Astrocyte (in vitro differentiated cells and primary cell): ENCODE measurements at regions not wholly inside any gene's neighbourhood (a gene's known extent, or its start where the extent isn't known, plus 50 kb on each side); places are given as distances from the start of the nearest gene placed in this dataset.

ENCODE experiments used
- DNase-seq: peaks from one replicate; pipeline ENCODE4 v3.0.0-alpha.2; 2010; ENCODE audit warnings: low read depth
- FAIRE-seq: peaks from 2 replicates; lab custom pipeline; 2011; peaks lifted over from hg19 to GRCh38; lab: Jason Lieb, UNC
- H2AFZ ChIP-seq: 2 replicates; pipeline ENCODE4 v1.6.0; 2012; ENCODE audit warnings: low read depth, low read length, inconsistent platforms
- H3K27ac ChIP-seq: 2 replicates; pipeline ENCODE4 v1.5.1; 2011; ENCODE audit warnings: low read depth, low read length, inconsistent platforms
- H3K27me3 ChIP-seq: 2 replicates; pipeline ENCODE4 v1.6.0; 2011; ENCODE audit warnings: low read length, inconsistent platforms; ENCODE audit not compliant: insufficient read depth
- H3K36me3 ChIP-seq: 2 replicates; pipeline ENCODE4 v1.5.1; 2011; ENCODE audit warnings: low read length, inconsistent platforms; ENCODE audit not compliant: insufficient read depth
- H3K4me1 ChIP-seq: 2 replicates; pipeline ENCODE4 v1.5.1; 2011; ENCODE audit warnings: low read length, inconsistent platforms; ENCODE audit not compliant: insufficient read depth
- H3K4me2 ChIP-seq: 2 replicates; pipeline ENCODE4 v1.6.0; 2012; ENCODE audit warnings: low read length, inconsistent platforms
- H3K4me3 ChIP-seq: 2 replicates; pipeline ENCODE4 v1.5.1; 2011; ENCODE audit warnings: low read depth, mild to moderate bottlenecking, low read length, inconsistent platforms; ENCODE audit not compliant: insufficient read depth
- H3K79me2 ChIP-seq: 2 replicates; pipeline ENCODE4 v1.6.0; 2012; ENCODE audit warnings: mild to moderate bottlenecking, low read length, inconsistent platforms; ENCODE audit not compliant: insufficient read depth
- H3K9ac ChIP-seq: 2 replicates; pipeline ENCODE4 v1.6.0; 2012; ENCODE audit warnings: mild to moderate bottlenecking, low read length, inconsistent platforms
- H3K9me3 ChIP-seq: 2 replicates; pipeline ENCODE4 v1.5.1; 2012; ENCODE audit warnings: low read depth, mild to moderate bottlenecking, low read length, inconsistent platforms; ENCODE audit not compliant: insufficient read depth
- H4K20me1 ChIP-seq: 2 replicates; pipeline ENCODE4 v1.6.0; 2012; ENCODE audit warnings: low read length, inconsistent platforms; ENCODE audit not compliant: insufficient read depth
- H3K27ac Mint-ChIP-seq: one replicate; pipeline ENCODE4 v1.8.0; 2021; ENCODE audit warnings: mild to moderate bottlenecking, mixed read lengths; ENCODE audit not compliant: unreplicated experiment
- H3K27me3 Mint-ChIP-seq: one replicate; pipeline ENCODE4 v1.8.0; 2021; ENCODE audit warnings: low read depth, mixed read lengths; ENCODE audit not compliant: unreplicated experiment
- H3K36me3 Mint-ChIP-seq: one replicate; pipeline ENCODE4 v1.8.0; 2021; ENCODE audit warnings: low read depth, mixed read lengths; ENCODE audit not compliant: unreplicated experiment
- H3K4me1 Mint-ChIP-seq: one replicate; pipeline ENCODE4 v1.8.0; 2021; ENCODE audit warnings: low read depth, mixed read lengths; ENCODE audit not compliant: unreplicated experiment
- H3K4me3 Mint-ChIP-seq: one replicate; pipeline ENCODE4 v1.8.0; 2021; ENCODE audit warnings: mild to moderate bottlenecking, moderate library complexity, mixed read lengths; ENCODE audit not compliant: unreplicated experiment
- H3K9me3 Mint-ChIP-seq: one replicate; pipeline ENCODE4 v1.8.0; 2021; ENCODE audit warnings: mild to moderate bottlenecking, mixed read lengths; ENCODE audit not compliant: unreplicated experiment
- EZH2 ChIP-seq: IDR thresholded peaks from 2 replicates; pipeline ENCODE4 v1.6.1; 2012; ENCODE audit warnings: mild to moderate bottlenecking, low read length, inconsistent platforms; ENCODE audit not compliant: insufficient read depth
- TF ChIP-seq, protein P1 (sequence below): IDR thresholded peaks from 2 replicates; pipeline ENCODE4 v1.5.1; 2011; ENCODE audit warnings: low read depth, mild to moderate bottlenecking, inconsistent platforms, low read length, moderate library complexity; ENCODE audit not compliant: insufficient read depth

- H3K4me1 Mint-ChIP-seq: no peaks in the 10 kb centered on the region
- H3K4me3 Mint-ChIP-seq: no peak overlapping the region
- no peak overlapping the region for H3K4me3 ChIP-seq
- peaks cover 2% of the 10 kb centered on the region for H3K9me3 Mint-ChIP-seq
- TF ChIP-seq EZH2: no peak
- TF ChIP-seq, protein P1, sequence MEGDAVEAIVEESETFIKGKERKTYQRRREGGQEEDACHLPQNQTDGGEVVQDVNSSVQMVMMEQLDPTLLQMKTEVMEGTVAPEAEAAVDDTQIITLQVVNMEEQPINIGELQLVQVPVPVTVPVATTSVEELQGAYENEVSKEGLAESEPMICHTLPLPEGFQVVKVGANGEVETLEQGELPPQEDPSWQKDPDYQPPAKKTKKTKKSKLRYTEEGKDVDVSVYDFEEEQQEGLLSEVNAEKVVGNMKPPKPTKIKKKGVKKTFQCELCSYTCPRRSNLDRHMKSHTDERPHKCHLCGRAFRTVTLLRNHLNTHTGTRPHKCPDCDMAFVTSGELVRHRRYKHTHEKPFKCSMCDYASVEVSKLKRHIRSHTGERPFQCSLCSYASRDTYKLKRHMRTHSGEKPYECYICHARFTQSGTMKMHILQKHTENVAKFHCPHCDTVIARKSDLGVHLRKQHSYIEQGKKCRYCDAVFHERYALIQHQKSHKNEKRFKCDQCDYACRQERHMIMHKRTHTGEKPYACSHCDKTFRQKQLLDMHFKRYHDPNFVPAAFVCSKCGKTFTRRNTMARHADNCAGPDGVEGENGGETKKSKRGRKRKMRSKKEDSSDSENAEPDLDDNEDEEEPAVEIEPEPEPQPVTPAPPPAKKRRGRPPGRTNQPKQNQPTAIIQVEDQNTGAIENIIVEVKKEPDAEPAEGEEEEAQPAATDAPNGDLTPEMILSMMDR: no peak
- H2AFZ ChIP-seq: no peak overlapping the region
- H3K36me3 ChIP-seq: no peaks in the 10 kb centered on the region
- H3K79me2 ChIP-seq: no peaks in the 10 kb centered on the region
- no peak overlapping the region for H3K4me2 ChIP-seq
- no peak overlapping the region for H3K9ac ChIP-seq
- H3K36me3 Mint-ChIP-seq: no peaks in the 10 kb centered on the region
- H4K20me1 ChIP-seq: no peaks in the 10 kb centered on the region
- no peak for FAIRE-seq
- no peak overlapping the region for H3K27ac Mint-ChIP-seq
- no peak overlapping the region for H3K27ac ChIP-seq
- DNase-seq: no peak
- H3K27me3 Mint-ChIP-seq: no peaks in the 10 kb centered on the region
- H3K27me3 ChIP-seq: no peaks in the 10 kb centered on the region
- no peaks in the 10 kb centered on the region for H3K4me1 ChIP-seq
- H3K9me3 ChIP-seq: no peaks in the 10 kb centered on the region
These were observed 194.2 kb upstream of the SMC2 start for GRCh38 chr9:103899866-103900265.

DNA sequence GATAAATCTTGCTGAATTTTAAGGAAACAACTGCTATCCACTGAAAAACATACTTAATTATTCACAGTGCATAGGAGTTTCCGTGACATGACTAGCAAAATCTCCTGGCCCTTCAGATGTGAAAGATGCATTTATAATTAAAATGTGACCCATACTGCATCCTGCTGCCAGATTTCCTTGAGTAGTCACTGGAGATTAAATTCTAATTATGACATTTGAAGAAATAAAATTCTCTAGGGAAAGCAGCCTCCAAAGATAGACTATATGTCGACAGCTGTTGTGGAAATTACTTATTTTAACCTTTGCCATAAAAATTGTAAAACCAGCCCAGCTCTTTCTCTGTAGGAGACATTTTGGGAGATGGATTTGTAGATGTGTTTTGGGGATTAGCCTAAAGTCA lies 193.6 kb upstream of the SMC2 start:
- H3K27me3 ChIP-seq: no peaks in the 10 kb centered on the region
- H3K4me1 ChIP-seq: no peaks in the 10 kb centered on the region
- Mint-ChIP-seq H3K36me3 (no peaks in the 10 kb centered on the region), H3K4me1 (no peaks in the 10 kb centered on the region), H3K27me3 (no peaks in the 10 kb centered on the region), H3K4me3 (no peak overlapping the region), H3K9me3 (peaks cover 2% of the 10 kb centered on the region), H3K27ac (no peak overlapping the region)
- H3K4me2 ChIP-seq: no peak overlapping the region
- H3K9me3 ChIP-seq: no peaks in the 10 kb centered on the region
- no peak overlapping the region for H2AFZ ChIP-seq
- H3K4me3 ChIP-seq: no peak overlapping the region
- no peaks in the 10 kb centered on the region for H3K36me3 ChIP-seq
- no peak for TF ChIP-seq EZH2
- TF ChIP-seq, protein P1: no peak
- no peak overlapping the region for H3K9ac ChIP-seq
- FAIRE-seq (no peak), DNase-seq (no peak)
- H4K20me1 ChIP-seq: no peaks in the 10 kb centered on the region
- no peaks in the 10 kb centered on the region for H3K79me2 ChIP-seq
- no peak overlapping the region for H3K27ac ChIP-seq

DNA sequence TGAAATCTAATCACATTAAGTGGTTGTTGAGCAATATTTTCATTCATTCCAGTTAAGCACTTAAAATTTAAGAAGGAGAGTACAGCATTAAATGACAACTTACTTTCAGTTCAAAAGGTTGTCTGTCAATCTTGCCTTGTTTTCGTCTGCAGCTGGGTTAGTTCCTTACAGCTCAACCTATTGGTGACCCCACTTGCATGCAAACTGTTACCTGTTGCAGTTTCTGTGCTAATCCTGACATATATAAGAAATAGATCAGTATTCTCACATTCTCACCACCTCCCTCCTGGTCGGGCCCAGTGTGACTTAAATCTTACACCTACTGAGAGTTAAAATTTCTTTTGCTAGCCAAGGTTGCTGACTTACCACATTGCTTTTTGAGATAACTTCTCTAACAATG lies 191.8 kb upstream of the SMC2 start:
- no peaks in the 10 kb centered on the region for H3K27me3 ChIP-seq
- H3K27me3 Mint-ChIP-seq: no peaks in the 10 kb centered on the region

More for the DNA sequence above, 191.8 kb upstream of the SMC2 start:
- Histone ChIP-seq H3K4me3 (no peak overlapping the region), H3K79me2 (no peaks in the 10 kb centered on the region), H3K9me3 (no peaks in the 10 kb centered on the region), H3K9ac (no peak overlapping the region), H3K27ac (no peak overlapping the region), H3K4me1 (no peaks in the 10 kb centered on the region), H3K36me3 (no peaks in the 10 kb centered on the region), H3K4me2 (no peak overlapping the region), H2AFZ (no peak overlapping the region), H4K20me1 (no peaks in the 10 kb centered on the region)
- FAIRE-seq: no peak
- no peaks in the 10 kb centered on the region for H3K36me3 Mint-ChIP-seq
- no peaks in the 10 kb centered on the region for H3K4me1 Mint-ChIP-seq
- no peak overlapping the region for H3K4me3 Mint-ChIP-seq
- peaks cover 2% of the 10 kb centered on the region for H3K9me3 Mint-ChIP-seq
- no peak overlapping the region for H3K27ac Mint-ChIP-seq
- TF ChIP-seq EZH2: no peak
- TF ChIP-seq, protein P1: no peak
- DNase-seq: no peak
